Smooth muscle cell (in vitro differentiated cells): ENCODE measurements at regions not wholly inside any gene's neighbourhood (a gene's known extent, or its start where the extent isn't known, plus 50 kb on each side); places are given as distances from the start of the nearest gene placed in this dataset.

Experiments
- DNase-seq: peaks from one replicate; lab custom pipeline; 2025; ENCODE audit not compliant: unreplicated experiment; lab: John Stamatoyannopoulos, UW
- H2AFZ ChIP-seq: fragments of 200-600 bp; sonication (generic); 2 replicates; pipeline ENCODE4 v1.6.0; 2016; ENCODE audit warnings: antibody characterized with exemption, low read depth, mild to moderate bottlenecking
- H3F3A ChIP-seq: fragments of 200-600 bp; sonication (generic); 2 replicates; pipeline ENCODE4 v1.6.0; 2017; ENCODE audit warnings: antibody characterized with exemption, low read depth
- H3K27ac ChIP-seq: fragments of 200-600 bp; sonication (generic); 2 replicates; pipeline ENCODE4 v1.5.1; 2016; ENCODE audit warnings: low read depth, mild to moderate bottlenecking
- H3K27me3 ChIP-seq: fragments of 200-600 bp; sonication (generic); 2 replicates; pipeline ENCODE4 v1.6.1; 2016; ENCODE audit warnings: low read depth, mild to moderate bottlenecking
- H3K36me3 ChIP-seq: fragments of 200-600 bp; sonication (generic); 2 replicates; pipeline ENCODE4 v1.5.1; 2016; ENCODE audit warnings: low read depth
- H3K4me1 ChIP-seq: fragments of 200-600 bp; sonication (generic); 2 replicates; pipeline ENCODE4 v1.5.1; 2016; ENCODE audit warnings: low read depth
- H3K4me2 ChIP-seq: fragments of 200-600 bp; sonication (generic); 2 replicates; pipeline ENCODE4 v1.6.0; 2016; ENCODE audit warnings: mild to moderate bottlenecking
- H3K4me3 ChIP-seq: fragments of 200-600 bp; sonication (generic); 2 replicates; pipeline ENCODE4 v1.5.1; 2016; ENCODE audit warnings: mild to moderate bottlenecking
- H3K79me2 ChIP-seq: fragments of 200-600 bp; sonication (generic); 2 replicates; pipeline ENCODE4 v1.6.0; 2016; ENCODE audit warnings: low read depth, mild to moderate bottlenecking
- H3K9ac ChIP-seq: fragments of 200-600 bp; sonication (generic); 2 replicates; pipeline ENCODE4 v1.6.0; 2016; ENCODE audit warnings: low read depth
- H3K9me3 ChIP-seq: fragments of 200-600 bp; sonication (generic); replicated peaks from 2 replicates; pipeline ENCODE4 v1.5.1; 2016; ENCODE audit warnings: low read depth
- H4K20me1 ChIP-seq: fragments of 200-600 bp; sonication (generic); 2 replicates; pipeline ENCODE4 v1.6.0; 2016; ENCODE audit warnings: low read depth
- CTCF ChIP-seq: fragments of 200-600 bp; sonication (generic); IDR thresholded peaks from 2 replicates; pipeline ENCODE4 v1.5.1; 2017; ENCODE audit warnings: borderline replicate concordance, mild to moderate bottlenecking, antibody characterized with exemption; ENCODE audit not compliant: insufficient read depth, poor library complexity, severe bottlenecking
- WGBS: methylation state at CpG from one replicate; pipeline ENCODE4 v1.1.7; 2016; ENCODE audit warnings: low lambda C conversion rate; 5-methylcytosine and 5-hydroxymethylcytosine counted together

DNA sequence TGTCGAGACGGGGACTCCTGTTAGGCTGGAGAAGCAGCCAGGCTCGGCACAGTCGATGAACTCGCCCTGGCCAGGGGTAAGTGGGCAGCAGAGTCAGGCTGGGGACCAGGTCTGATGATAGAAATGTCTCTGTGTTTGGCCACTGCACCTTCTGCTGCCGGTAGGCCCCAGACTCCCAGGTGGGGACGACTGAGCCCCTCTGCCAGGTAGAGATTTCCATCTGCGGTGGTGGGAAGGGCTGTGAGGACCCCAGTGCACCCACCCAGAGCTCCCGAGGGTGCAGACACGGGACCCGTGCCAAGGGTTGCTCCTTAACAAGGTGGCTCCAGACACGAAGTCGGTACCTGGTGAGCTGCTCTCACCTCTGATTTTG is 862.5 kb downstream of the TBC1D22A start:
- Histone ChIP-seq H3K27ac (no peak overlapping the region), H3K36me3 (no peaks in the 10 kb centered on the region), H3K79me2 (no peaks in the 10 kb centered on the region), H3K9ac (no peak overlapping the region), H2AFZ (no peak overlapping the region), H3K4me2 (no peak overlapping the region), H3K27me3 (no peaks in the 10 kb centered on the region), H4K20me1 (no peaks in the 10 kb centered on the region), H3K4me1 (no peaks in the 10 kb centered on the region), H3F3A (no peaks in the 10 kb centered on the region), H3K4me3 (no peak overlapping the region), H3K9me3 (no peaks in the 10 kb centered on the region)
- WGBS, result 90% methylated on average over 13 of the region's 13 CpGs
- TF ChIP-seq CTCF, result no peak
- no peak for DNase-seq

- Histone ChIP-seq H2AFZ (no peak overlapping the region), H3K4me3 (no peak overlapping the region), H3K36me3 (no peaks in the 10 kb centered on the region), H3K9me3 (no peaks in the 10 kb centered on the region), H3K4me1 (no peaks in the 10 kb centered on the region), H3K79me2 (no peaks in the 10 kb centered on the region), H3K27me3 (no peaks in the 10 kb centered on the region), H4K20me1 (no peaks in the 10 kb centered on the region), H3F3A (no peaks in the 10 kb centered on the region), H3K4me2 (no peak overlapping the region), H3K27ac (no peak overlapping the region), H3K9ac (no peak overlapping the region)
- WGBS, result 91% methylated on average over 22 of the region's 22 CpGs
- DNase-seq, result no peak
- TF ChIP-seq CTCF, result no peak
These were observed 862.0 kb downstream of the TBC1D22A start for GRCh38 chr22:47624252-47625012.

DNA sequence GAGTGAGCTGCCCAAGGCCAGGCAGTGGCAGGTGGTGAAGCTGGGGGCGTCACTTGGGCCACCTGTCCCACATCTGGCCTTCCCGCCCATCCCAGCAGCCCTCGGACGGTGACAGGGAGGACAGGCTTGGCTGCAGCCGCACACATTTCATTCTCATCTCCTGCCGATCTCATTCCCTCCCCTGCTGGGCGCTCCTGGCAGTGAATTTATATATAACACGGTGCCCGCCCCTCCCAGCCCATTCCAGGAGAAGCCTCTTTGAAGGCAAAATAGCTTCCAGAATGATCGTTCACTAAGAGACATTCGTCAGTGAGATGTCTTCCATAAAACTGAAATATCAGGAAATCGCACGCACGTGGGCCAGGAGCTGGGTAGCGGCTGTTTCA is 861.3 kb downstream of the TBC1D22A start:
- 95% methylated on average over 15 of the region's 15 CpGs for WGBS
- no peak overlapping the region for H3K4me2 ChIP-seq
- no peak overlapping the region for H3K4me3 ChIP-seq
- no peak for DNase-seq
- no peak for TF ChIP-seq CTCF
- no peaks in the 10 kb centered on the region for H4K20me1 ChIP-seq
- no peaks in the 10 kb centered on the region for H3K27me3 ChIP-seq
- no peak overlapping the region for H2AFZ ChIP-seq
- H3K27ac ChIP-seq, result no peak overlapping the region
- H3K9ac ChIP-seq, result no peak overlapping the region
- no peaks in the 10 kb centered on the region for H3F3A ChIP-seq
- H3K4me1 ChIP-seq, result no peaks in the 10 kb centered on the region
- no peaks in the 10 kb centered on the region for H3K9me3 ChIP-seq
- H3K79me2 ChIP-seq, result no peaks in the 10 kb centered on the region
- H3K36me3 ChIP-seq, result no peaks in the 10 kb centered on the region
